Esophagus (tissue), 2 donors: ENCODE measurements at regions not wholly inside any gene's neighbourhood (a gene's known extent, or its start where the extent isn't known, plus 50 kb on each side); places are given as distances from the start of the nearest gene placed in this dataset.
A peak's percentile ranks its signal among the peaks of the same experiment; 100 is the strongest.

Experiments used
- H3K27ac ChIP-seq, 2 donors: one replicate each; pipeline ENCODE4 v1.5.1; 2013; ENCODE audit warnings: low read depth in 2 of 2, mild to moderate bottlenecking in 2 of 2, inconsistent platforms in 1 of 2, low read length in 1 of 2, moderate library complexity in 1 of 2
- H3K27me3 ChIP-seq, 2 donors: one replicate each; pipeline ENCODE4 v1.6.1; 2013; ENCODE audit warnings: low read length in 2 of 2, control low read depth in 1 of 2, mild to moderate bottlenecking in 1 of 2; ENCODE audit not compliant: insufficient read depth in 2 of 2, control insufficient read depth in 1 of 2
- H3K36me3 ChIP-seq, 2 donors: one replicate each; pipeline ENCODE4 v1.6.1; 2013; ENCODE audit warnings: low read length in 1 of 2; ENCODE audit not compliant: control insufficient read depth in 2 of 2, insufficient read depth in 2 of 2
- H3K4me1 ChIP-seq, 2 donors: one replicate each; pipeline ENCODE4 v1.6.1; 2013; ENCODE audit warnings: low read length in 1 of 2; ENCODE audit not compliant: control insufficient read depth in 2 of 2, insufficient read depth in 2 of 2
- H3K4me3 ChIP-seq, 2 donors: one replicate each; pipeline ENCODE4 v1.5.1; 2013; ENCODE audit warnings: low read length in 2 of 2, mild to moderate bottlenecking in 2 of 2, low read depth in 1 of 2, moderate library complexity in 1 of 2
- H3K9me3 ChIP-seq, 2 donors: one replicate each; pipeline ENCODE4 v1.6.1; 2013; ENCODE audit warnings: mild to moderate bottlenecking in 2 of 2, low read depth in 1 of 2, low read length in 1 of 2, moderate library complexity in 1 of 2; ENCODE audit not compliant: control insufficient read depth in 2 of 2, insufficient read depth in 1 of 2
- WGBS, 2 donors: extraction: QIAGEN DNeasy Blood & Tissue Kit; methylation state at CpG; one replicate each; pipeline ENCODE4 v1.1.7; 2013; 5-methylcytosine and 5-hydroxymethylcytosine counted together
- donor health status: healthy with polysubstance abuse.
- donor health status: Bipolar disorder and iron deficiency.

DNA sequence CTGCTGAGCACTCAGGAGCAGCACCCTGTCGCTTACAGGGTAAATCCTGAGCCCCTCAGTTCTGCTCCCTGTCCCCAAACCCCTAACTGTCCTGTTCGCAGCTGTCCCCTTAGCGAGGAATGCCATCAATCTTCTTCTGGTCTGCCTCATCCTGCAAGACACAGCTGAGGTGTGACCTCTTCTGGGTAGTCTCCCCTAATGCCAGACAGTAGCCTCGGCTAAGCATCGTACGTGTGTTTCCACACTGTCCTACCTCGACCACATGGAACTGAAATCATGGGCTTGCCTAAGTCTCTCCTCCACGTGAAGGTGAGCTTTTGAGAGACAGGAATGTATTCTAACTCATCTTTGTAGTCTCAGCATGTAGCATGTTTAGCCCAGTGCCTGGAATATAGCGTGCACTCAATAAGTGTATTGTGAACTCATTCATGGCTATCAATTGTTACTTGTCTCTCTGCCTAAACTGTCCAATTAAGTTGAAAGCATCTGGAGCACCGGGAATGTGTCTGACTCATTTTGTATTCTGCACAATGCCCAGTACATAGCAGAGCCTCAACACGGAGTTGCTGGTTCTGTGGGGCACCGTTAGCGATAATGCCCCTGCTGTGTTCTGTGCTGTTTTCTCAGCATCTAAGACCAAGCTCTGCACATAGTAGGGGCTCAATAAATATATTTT is 90.2 kb downstream of the HES1 start:
- Histone ChIP-seq H3K4me1 (peaks cover 5 to 10% of the 10 kb centered on the region in 2 donors), H3K36me3 (no peaks in the 10 kb centered on the region), H3K27me3 (no peaks in the 10 kb centered on the region), H3K27ac (no peak overlapping the region), H3K9me3 (no peaks in the 10 kb centered on the region), H3K4me3 (no peak overlapping the region)
- 71 to 77% methylated on average over 13 of the region's 13 CpGs for WGBS, 2 donors

DNA sequence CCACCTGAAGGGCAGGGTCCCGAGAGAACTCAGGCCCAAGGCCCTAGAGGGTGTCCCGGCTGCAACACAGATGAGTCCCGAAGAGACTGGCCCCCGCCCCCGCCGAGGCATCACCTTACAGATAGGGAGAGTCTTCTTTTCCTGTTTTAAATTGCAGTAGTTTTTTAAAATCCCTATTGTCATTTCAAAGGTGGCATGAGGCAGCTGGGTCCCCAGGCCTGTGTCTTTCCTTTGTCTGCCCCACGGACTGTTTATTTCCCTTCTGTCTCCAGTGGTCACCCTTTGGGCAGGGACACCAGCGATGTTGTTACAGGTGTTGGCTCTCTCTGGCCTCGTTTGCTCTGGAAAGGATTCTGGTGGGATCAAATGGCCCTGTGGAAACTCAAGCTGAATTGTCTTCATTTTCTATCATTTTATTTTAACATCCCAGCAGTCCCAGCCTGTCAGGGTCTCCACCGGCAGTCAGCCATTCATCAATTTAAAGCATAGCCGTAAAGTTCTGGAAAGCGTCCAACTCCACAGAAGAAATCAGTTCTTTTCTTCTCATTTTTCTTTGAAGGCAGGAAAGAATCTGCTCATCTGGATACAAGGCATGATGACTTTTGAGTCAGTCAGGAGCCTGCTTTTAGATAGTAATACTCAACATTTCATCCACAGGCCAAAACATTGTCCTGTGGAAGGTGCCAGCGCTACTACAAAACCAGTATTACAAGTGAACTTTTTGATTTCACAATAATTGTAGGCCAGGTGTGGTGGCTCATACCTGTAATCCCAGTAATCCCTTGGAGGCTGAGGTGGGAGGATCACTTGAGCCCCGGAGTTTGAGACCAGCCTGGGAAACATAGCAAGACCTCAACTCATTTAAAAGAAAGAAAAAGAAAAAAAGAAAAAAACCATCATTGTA is 96.2 kb downstream of the HES1 start:
- no peak overlapping the region for H3K4me3 ChIP-seq
- H3K9me3 ChIP-seq, result no peaks in the 10 kb centered on the region
- 67 to 71% methylated on average over 14 of the region's 14 CpGs for WGBS, 2 donors
- H3K27me3 ChIP-seq, result no peaks in the 10 kb centered on the region
- no peaks in the 10 kb centered on the region for H3K36me3 ChIP-seq
- no peaks in the 10 kb centered on the region for H3K4me1 ChIP-seq
- H3K27ac ChIP-seq, result peak overlapping the region; percentile 5 to 79

DNA sequence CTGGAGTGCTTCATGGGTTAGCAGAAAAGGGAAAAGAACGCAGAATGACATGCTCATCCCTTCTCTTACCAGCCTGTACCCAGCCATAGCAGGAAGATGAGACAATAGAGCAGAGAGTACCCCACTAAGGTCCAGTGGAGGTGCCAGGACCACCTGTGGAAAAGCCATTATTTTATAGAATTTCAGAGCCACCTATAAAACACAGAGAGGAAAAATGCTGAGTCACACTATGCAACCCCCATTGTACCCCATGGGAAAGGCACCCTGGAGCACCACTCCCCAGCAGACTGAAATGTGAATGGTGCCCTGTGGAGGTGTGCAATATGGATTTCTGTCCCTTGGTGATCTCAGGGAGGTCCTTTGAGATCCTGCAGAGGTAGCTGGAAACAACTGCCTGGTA is 97.2 kb downstream of the HES1 start:
- WGBS, 2 donors, result 94% methylated on average over 1 of the region's 1 CpG
- H3K36me3 ChIP-seq, result no peaks in the 10 kb centered on the region
- H3K4me3 ChIP-seq, result no peak overlapping the region
- no peaks in the 10 kb centered on the region for H3K4me1 ChIP-seq
- H3K9me3 ChIP-seq, result no peaks in the 10 kb centered on the region
- H3K27ac ChIP-seq, result no peak overlapping the region
- H3K27me3 ChIP-seq, result no peaks in the 10 kb centered on the region

DNA sequence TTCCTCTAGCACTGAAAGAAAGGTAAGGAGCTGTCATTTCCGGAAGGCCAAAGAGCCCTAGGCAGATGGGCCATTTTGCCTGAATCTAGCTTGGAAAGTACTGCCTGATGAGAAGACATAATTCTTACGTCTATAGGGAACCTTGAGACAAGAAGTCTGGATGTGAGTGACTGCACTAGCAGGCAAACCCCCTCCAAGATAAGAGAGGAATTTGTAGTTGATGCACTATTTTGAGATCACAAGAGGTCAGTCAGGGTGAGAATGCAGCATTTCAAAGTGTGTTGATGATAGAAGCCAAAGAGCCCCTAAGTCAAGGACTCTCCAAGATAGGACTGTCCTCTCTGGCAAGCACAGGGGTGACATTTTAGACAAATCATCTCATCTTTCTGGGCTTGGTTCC is 99.2 kb downstream of the HES1 start:
- Histone ChIP-seq H3K27ac (no peak overlapping the region), H3K4me1 (no peaks in the 10 kb centered on the region), H3K27me3 (no peaks in the 10 kb centered on the region), H3K9me3 (no peaks in the 10 kb centered on the region), H3K36me3 (no peaks in the 10 kb centered on the region), H3K4me3 (no peak overlapping the region)
- WGBS, 2 donors, result 94 to 95% methylated on average over 2 of the region's 2 CpGs

GRCh38 chr3:194237110-194237509 is 101.2 kb downstream of the HES1 start:
- Histone ChIP-seq H3K4me3 (no peak overlapping the region), H3K27me3 (no peaks in the 10 kb centered on the region), H3K36me3 (no peaks in the 10 kb centered on the region), H3K9me3 (no peaks in the 10 kb centered on the region), H3K4me1 (no peaks in the 10 kb centered on the region), H3K27ac (no peak overlapping the region)
- WGBS, 2 donors, result 91 to 92% methylated on average over 5 of the region's 5 CpGs

DNA sequence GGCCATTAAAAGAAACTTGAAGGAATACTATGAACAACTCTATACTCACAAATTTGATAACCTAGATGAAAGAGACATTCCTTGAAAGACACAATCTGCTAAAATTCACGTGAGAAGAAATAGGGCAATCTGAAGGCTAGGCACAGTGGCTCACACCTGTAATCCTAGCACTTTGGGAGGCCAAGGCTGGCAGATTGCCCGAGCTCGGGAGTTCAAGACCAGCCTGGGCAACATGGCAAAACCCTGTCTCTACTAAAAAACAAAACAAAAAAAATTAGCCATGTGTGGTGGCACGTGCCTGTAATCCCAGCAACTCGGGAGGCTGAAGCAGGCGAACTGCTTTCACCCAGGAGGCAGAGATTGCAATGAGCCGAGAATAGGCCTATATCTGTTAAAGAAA is 104.8 kb downstream of the HES1 start:
- Histone ChIP-seq H3K27me3 (no peaks in the 10 kb centered on the region), H3K27ac (no peak overlapping the region), H3K9me3 (no peaks in the 10 kb centered on the region), H3K36me3 (no peaks in the 10 kb centered on the region), H3K4me1 (no peaks in the 10 kb centered on the region), H3K4me3 (no peak overlapping the region)
- 85 to 89% methylated on average over 7 of the region's 7 CpGs for WGBS, 2 donors

- peaks cover 0 to under 1% of the 10 kb centered on the region in 2 donors for H3K4me1 ChIP-seq
- H3K36me3 ChIP-seq, result no peaks in the 10 kb centered on the region
- no peaks in the 10 kb centered on the region for H3K9me3 ChIP-seq
- no peak overlapping the region for H3K4me3 ChIP-seq
- H3K27me3 ChIP-seq, result no peaks in the 10 kb centered on the region
- WGBS, 2 donors, result 66 to 76% methylated on average over 4 of the region's 4 CpGs
- no peak overlapping the region for H3K27ac ChIP-seq
Measured at GRCh38 chr3:194243172-194243837, 107.4 kb downstream of the HES1 start.

DNA sequence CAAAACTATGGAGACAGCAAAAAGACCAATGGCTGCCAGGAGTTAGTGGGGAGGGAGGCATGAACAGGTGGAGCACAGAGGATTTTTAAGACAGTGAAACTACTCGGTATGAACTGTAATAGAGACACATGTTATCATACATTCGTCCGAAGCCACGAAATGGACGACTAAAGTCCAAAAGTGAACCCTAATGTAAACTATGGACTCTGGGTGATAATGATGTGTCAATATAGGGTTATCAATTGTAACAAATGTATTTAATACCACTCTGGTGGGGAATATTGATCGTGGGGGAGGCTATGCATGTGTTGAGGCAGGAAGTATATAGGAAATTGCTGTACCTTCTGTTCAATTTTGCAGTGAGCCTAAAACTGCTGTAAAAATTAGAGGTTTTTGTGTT is 107.0 kb downstream of the CPN2 start:
- Histone ChIP-seq H3K27ac (no peak overlapping the region), H3K9me3 (no peaks in the 10 kb centered on the region), H3K4me1 (peaks cover 0 to 2% of the 10 kb centered on the region in 2 donors), H3K27me3 (no peaks in the 10 kb centered on the region), H3K4me3 (no peak overlapping the region), H3K36me3 (no peaks in the 10 kb centered on the region)
- 61 to 83% methylated on average over 6 of the region's 6 CpGs for WGBS, 2 donors

DNA sequence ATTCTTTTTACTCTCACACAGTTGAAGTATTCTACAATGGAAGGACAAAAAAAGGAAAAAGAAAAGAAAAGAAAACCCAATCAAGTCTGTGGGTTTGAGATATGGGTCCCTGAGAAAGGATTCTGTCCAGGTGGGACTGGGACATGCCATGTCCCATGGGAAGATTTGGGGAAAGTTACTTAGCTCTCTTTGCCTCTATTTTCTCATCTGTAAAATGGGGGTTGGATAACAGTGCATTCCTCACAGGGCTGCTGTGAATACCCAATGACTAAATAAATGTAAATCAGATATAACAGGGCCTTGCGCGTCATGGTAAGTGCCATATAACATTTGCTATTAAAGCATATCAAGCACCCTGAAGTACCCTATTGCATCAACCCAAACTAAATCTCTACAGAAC is 105.7 kb downstream of the CPN2 start:
- Histone ChIP-seq H3K9me3 (no peaks in the 10 kb centered on the region), H3K4me3 (no peak overlapping the region), H3K36me3 (no peaks in the 10 kb centered on the region), H3K27me3 (no peaks in the 10 kb centered on the region), H3K27ac (no peak overlapping the region), H3K4me1 (peaks cover 0 to 2% of the 10 kb centered on the region in 2 donors)
- 99 to 100% methylated on average over 2 of the region's 2 CpGs for WGBS, 2 donors
